Neuronal stem cell (in vitro differentiated cells): ENCODE measurements at regions not wholly inside any gene's neighbourhood (a gene's known extent, or its start where the extent isn't known, plus 50 kb on each side); places are given as distances from the start of the nearest gene placed in this dataset.

ENCODE experiments used
- DNase-seq: peaks from one replicate; pipeline ENCODE4 v3.0.0-alpha.2; 2013; ENCODE audit warnings: low spot score
- H2AFZ ChIP-seq: one replicate; pipeline ENCODE4 v1.6.1; 2013; ENCODE audit warnings: mild to moderate bottlenecking, low read length, inconsistent platforms
- H2AK5ac ChIP-seq: 2 replicates; pipeline ENCODE4 v1.6.1; 2013; ENCODE audit warnings: low read depth, mild to moderate bottlenecking, inconsistent platforms, low read length, moderate library complexity, mixed read lengths
- H2BK120ac ChIP-seq: 2 replicates; pipeline ENCODE4 v1.6.1; 2013; ENCODE audit warnings: low read depth, mild to moderate bottlenecking, inconsistent platforms, low read length, moderate library complexity, mixed read lengths
- H2BK12ac ChIP-seq: one replicate; pipeline ENCODE4 v1.6.1; 2013; ENCODE audit warnings: low read length, inconsistent platforms
- H2BK15ac ChIP-seq: 2 replicates; pipeline ENCODE4 v1.6.1; 2013; ENCODE audit warnings: mild to moderate bottlenecking, low read length, inconsistent platforms, mixed read lengths
- H2BK5ac ChIP-seq: one replicate; pipeline ENCODE4 v1.6.1; 2013; ENCODE audit warnings: inconsistent platforms, mild to moderate bottlenecking, low read length, moderate library complexity
- H3K14ac ChIP-seq: one replicate; pipeline ENCODE4 v1.6.1; 2013; ENCODE audit warnings: low read length, inconsistent platforms
- H3K18ac ChIP-seq: 2 replicates; pipeline ENCODE4 v1.6.1; 2013; ENCODE audit warnings: low read length, inconsistent platforms
- H3K23ac ChIP-seq: 2 replicates; pipeline ENCODE4 v1.6.1; 2013; ENCODE audit warnings: low read depth, mild to moderate bottlenecking, mixed read lengths, low read length, inconsistent platforms; ENCODE audit not compliant: poor library complexity
- H3K27ac ChIP-seq: replicated peaks from 3 replicates; pipeline ENCODE4 v1.5.1; 2013; ENCODE audit warnings: low read length, inconsistent platforms
- H3K27me3 ChIP-seq, 3 experiments: 2 replicates each; pipeline ENCODE4 v1.6.1; 2013; ENCODE audit warnings: low read length in 3 of 3, mild to moderate bottlenecking in 2 of 3, inconsistent platforms in 1 of 3, low read depth in 1 of 3, mixed read lengths in 1 of 3, moderate library complexity in 1 of 3; ENCODE audit not compliant: control insufficient read depth in 3 of 3, insufficient read depth in 3 of 3
- H3K36me3 ChIP-seq, 2 donors: replicated peaks in 1 of 2; 2 replicates each; pipeline ENCODE4 v1.6.1; 2013; ENCODE audit warnings: low read length in 2 of 2; ENCODE audit not compliant: control insufficient read depth in 2 of 2, insufficient read depth in 2 of 2
- H3K4ac ChIP-seq: 2 replicates; pipeline ENCODE4 v1.6.1; 2013; ENCODE audit warnings: inconsistent platforms, mild to moderate bottlenecking, low read length, moderate library complexity
- H3K4me1 ChIP-seq, 2 donors: 1 replicate in 1 of 2; 2 replicates in 1 of 2; pipeline ENCODE4 v1.6.1; 2013; ENCODE audit warnings: low read length in 2 of 2, low read depth in 1 of 2; ENCODE audit not compliant: control insufficient read depth in 2 of 2, insufficient read depth in 1 of 2
- H3K4me2 ChIP-seq: one replicate; pipeline ENCODE4 v1.6.1; 2013; ENCODE audit warnings: mild to moderate bottlenecking, low read length, inconsistent platforms; ENCODE audit not compliant: insufficient read depth, poor library complexity, severe bottlenecking
- H3K4me3 ChIP-seq, 2 donors: 2 replicates each; pipeline ENCODE4 v1.5.1; 2013; ENCODE audit warnings: low read length in 2 of 2, mild to moderate bottlenecking in 2 of 2, inconsistent platforms in 1 of 2, moderate library complexity in 1 of 2
- H3K79me1 ChIP-seq: one replicate; pipeline ENCODE4 v1.6.1; 2013; ENCODE audit warnings: low read depth, mild to moderate bottlenecking, inconsistent platforms, low read length, moderate library complexity
- H3K9ac ChIP-seq: one replicate; pipeline ENCODE4 v1.6.1; 2013; ENCODE audit warnings: mild to moderate bottlenecking, low read depth, low read length, inconsistent platforms; ENCODE audit not compliant: poor library complexity
- H3K9me3 ChIP-seq, 2 donors: replicated peaks in 1 of 2; 2 replicates each; pipeline versions ENCODE3 to v1.6.1; 2013; ENCODE audit warnings: low read length in 2 of 2, mild to moderate bottlenecking in 2 of 2, inconsistent platforms in 1 of 2, low read depth in 1 of 2, mixed read lengths in 1 of 2, moderate library complexity in 1 of 2; ENCODE audit not compliant: control insufficient read depth in 2 of 2, insufficient read depth in 1 of 2
- H4K8ac ChIP-seq: one replicate; pipeline ENCODE4 v1.6.1; 2013; ENCODE audit warnings: low read depth, mild to moderate bottlenecking, inconsistent platforms, low read length, moderate library complexity
- H4K91ac ChIP-seq: one replicate; pipeline ENCODE4 v1.6.1; 2013; ENCODE audit warnings: low read length, low read depth, mild to moderate bottlenecking, inconsistent platforms; ENCODE audit not compliant: poor library complexity
- WGBS, 2 donors: extraction: QIAGEN DNeasy Blood & Tissue Kit; methylation state at CpG; one replicate each; pipeline ENCODE4 v1.1.7; 2013; ENCODE audit warnings: missing lambda C conversion rate in 2 of 2, mixed read lengths in 1 of 2; ENCODE audit not compliant: insufficient read length in 2 of 2, insufficient replicate concordance in 1 of 2; ENCODE audit errors: extremely low coverage in 2 of 2; 5-methylcytosine and 5-hydroxymethylcytosine counted together

GRCh38 chr1:81129776-81130175 lies 671.0 kb upstream of the ADGRL2 start:
- no peak overlapping the region for H3K4me2 ChIP-seq
- no peak overlapping the region for H3K14ac ChIP-seq
- WGBS, 2 donors = 100% methylated on average over 1 of the region's 3 CpGs
- H2BK120ac ChIP-seq = no peak overlapping the region
- no peak overlapping the region for H3K23ac ChIP-seq
- no peaks in the 10 kb centered on the region for H3K9me3 ChIP-seq
- H3K4ac ChIP-seq = no peak overlapping the region
- no peak overlapping the region for H4K91ac ChIP-seq
- no peak for DNase-seq
- no peak overlapping the region for H2BK12ac ChIP-seq
- no peak overlapping the region for H2AK5ac ChIP-seq
- no peaks in the 10 kb centered on the region for H3K27me3 ChIP-seq
- no peak overlapping the region for H2AFZ ChIP-seq
- peaks cover 0 to 3% of the 10 kb centered on the region in 2 donors for H3K4me1 ChIP-seq
- H2BK5ac ChIP-seq = no peak overlapping the region
- H3K4me3 ChIP-seq = no peak overlapping the region
- H4K8ac ChIP-seq = no peak overlapping the region
- H3K36me3 ChIP-seq = no peaks in the 10 kb centered on the region
- H2BK15ac ChIP-seq = no peak overlapping the region
- H3K9ac ChIP-seq = no peak overlapping the region
- H3K27ac ChIP-seq = no peak overlapping the region
- no peaks in the 10 kb centered on the region for H3K79me1 ChIP-seq
- no peak overlapping the region for H3K18ac ChIP-seq

- H4K91ac ChIP-seq = no peak overlapping the region
- no peak overlapping the region for H4K8ac ChIP-seq
- H3K9me3 ChIP-seq = no peaks in the 10 kb centered on the region
- no peak overlapping the region for H2BK12ac ChIP-seq
- H3K36me3 ChIP-seq = no peaks in the 10 kb centered on the region
- H2BK5ac ChIP-seq = no peak overlapping the region
- H3K4me3 ChIP-seq = no peak overlapping the region
- no peak overlapping the region for H2AFZ ChIP-seq
- peaks cover 0 to 3% of the 10 kb centered on the region in 2 donors for H3K4me1 ChIP-seq
- no peak overlapping the region for H3K23ac ChIP-seq
- H3K27me3 ChIP-seq = no peaks in the 10 kb centered on the region
- H2AK5ac ChIP-seq = no peak overlapping the region
- no peak overlapping the region for H2BK120ac ChIP-seq
- no peak overlapping the region for H3K14ac ChIP-seq
- WGBS, 2 donors = no CpG with 5 or more reads among the region's 4 CpGs
- H3K27ac ChIP-seq = no peak overlapping the region
- no peak overlapping the region for H3K9ac ChIP-seq
- no peak overlapping the region for H3K18ac ChIP-seq
- DNase-seq = no peak
- no peak overlapping the region for H3K4ac ChIP-seq
- H3K79me1 ChIP-seq = no peaks in the 10 kb centered on the region
- H2BK15ac ChIP-seq = no peak overlapping the region
- no peak overlapping the region for H3K4me2 ChIP-seq
These were observed 671.4 kb upstream of the ADGRL2 start for GRCh38 chr1:81129366-81129765.

GRCh38 chr1:81128079-81128478 lies 672.7 kb upstream of the ADGRL2 start:
- Histone ChIP-seq H3K36me3 (no peaks in the 10 kb centered on the region), H2BK5ac (no peak overlapping the region), H3K23ac (no peak overlapping the region), H3K4me2 (no peak overlapping the region), H2BK15ac (no peak overlapping the region), H3K4ac (no peak overlapping the region), H2AK5ac (no peak overlapping the region), H4K8ac (no peak overlapping the region), H3K9ac (no peak overlapping the region), H4K91ac (no peak overlapping the region), H2BK120ac (no peak overlapping the region), H3K27ac (no peak overlapping the region), H3K18ac (no peak overlapping the region), H3K4me3 (no peak overlapping the region), H3K9me3 (no peaks in the 10 kb centered on the region), H2BK12ac (no peak overlapping the region), H3K27me3 (no peaks in the 10 kb centered on the region), H2AFZ (no peak overlapping the region), H3K79me1 (no peaks in the 10 kb centered on the region), H3K14ac (no peak overlapping the region), H3K4me1 (peaks cover 0 to 3% of the 10 kb centered on the region in 2 donors)
- DNase-seq = no peak
- no CpG with 5 or more reads among the region's 1 CpG for WGBS, 2 donors

GRCh38 chr1:81126989-81127581 lies 673.6 kb upstream of the ADGRL2 start:
- Histone ChIP-seq H3K4me3 (no peak overlapping the region), H2BK15ac (no peak overlapping the region), H2BK5ac (no peak overlapping the region), H4K8ac (no peak overlapping the region), H2AFZ (no peak overlapping the region), H3K14ac (no peak overlapping the region), H3K4me1 (peaks cover 0 to 3% of the 10 kb centered on the region in 2 donors), H2BK12ac (no peak overlapping the region), H3K27ac (no peak overlapping the region), H3K9ac (no peak overlapping the region), H3K18ac (peak overlapping the region; percentile 4), H3K4me2 (no peak overlapping the region), H3K9me3 (no peaks in the 10 kb centered on the region), H2AK5ac (no peak overlapping the region), H3K23ac (no peak overlapping the region), H2BK120ac (no peak overlapping the region), H3K4ac (no peak overlapping the region), H3K27me3 (no peaks in the 10 kb centered on the region), H4K91ac (no peak overlapping the region), H3K79me1 (no peaks in the 10 kb centered on the region), H3K36me3 (no peaks in the 10 kb centered on the region)
- WGBS, 2 donors = no CpG with 5 or more reads among the region's 3 CpGs
- DNase-seq = no peak
